SK-N-SH (cell line): ENCODE measurements at regions not wholly inside any gene's neighbourhood (a gene's known extent, or its start where the extent isn't known, plus 50 kb on each side); places are given as distances from the start of the nearest gene placed in this dataset.

Experiments used
- CTCF ChIA-PET: fragments of 300-600, 350-600 bp; formaldehyde crosslinking; extraction: SDS; loops from one replicate; lab custom pipeline; 2021; lab: Yijun Ruan, JAX
- POLR2A ChIA-PET: fragments of 350-600 bp; sonication (Branson Sonifier 250); formaldehyde crosslinking; extraction: SDS; loops from one replicate; lab custom pipeline; 2020; ENCODE audit warnings: antibody characterized with exemption, inconsistent platforms; lab: Yijun Ruan, JAX
- DNase-seq: peaks from one replicate; pipeline ENCODE4 v3.0.0; 2012
- H2AFZ ChIP-seq: fragments of 200-600 bp; sonication (generic); 2 replicates; pipeline ENCODE4 v1.8.1; 2016; ENCODE audit warnings: antibody characterized with exemption, mild to moderate bottlenecking, low read depth
- H3F3A ChIP-seq: fragments of 200-600 bp; sonication (generic); replicated peaks from 2 replicates; pipeline ENCODE3; 2016; ENCODE audit warnings: antibody characterized with exemption, mild to moderate bottlenecking; ENCODE audit not compliant: insufficient read depth
- H3K27ac ChIP-seq, 2 experiments: fragments of 200-500 bp in 1 of 2; fragments of 200-600 bp in 1 of 2; sonication (Bioruptor generic) in 1 of 2; sonication (generic), shearing (Covaris generic) in 1 of 2; 2 replicates each; pipeline versions ENCODE4 v1.5.1 to v1.6.1; 2014 to 2016; ENCODE audit warnings: low read depth in 2 of 2, inconsistent platforms in 1 of 2, low read length in 1 of 2, mild to moderate bottlenecking in 1 of 2, mixed read lengths in 1 of 2
- H3K27me3 ChIP-seq: fragments of 200-600 bp; sonication (generic), shearing (Covaris generic); 2 replicates; pipeline ENCODE4 v1.6.1; 2016; ENCODE audit warnings: mixed run types; ENCODE audit not compliant: insufficient read depth
- H3K36me3 ChIP-seq, 2 experiments: fragments of 200-500 bp in 1 of 2; fragments of 200-600 bp in 1 of 2; sonication (Bioruptor generic) in 1 of 2; sonication (generic) in 1 of 2; replicated peaks in 1 of 2; 2 replicates each; pipeline versions ENCODE3 to v1.5.1; 2014 to 2016; ENCODE audit warnings: low read length in 1 of 2, mild to moderate bottlenecking in 1 of 2; ENCODE audit not compliant: insufficient read depth in 2 of 2, control insufficient read depth in 1 of 2
- H3K4me1 ChIP-seq, 2 experiments: fragments of 200-500 bp in 1 of 2; fragments of 200-600 bp in 1 of 2; sonication (Bioruptor generic) in 1 of 2; sonication (generic), shearing (Covaris generic) in 1 of 2; 2 replicates each; pipeline versions ENCODE4 v1.5.1 to v1.6.1; 2014 to 2016; ENCODE audit warnings: low read depth in 1 of 2, low read length in 1 of 2, mixed run types in 1 of 2; ENCODE audit not compliant: insufficient read depth in 2 of 2, control insufficient read depth in 1 of 2
- H3K4me2 ChIP-seq: fragments of 200-600 bp; sonication (generic), shearing (Covaris generic); 2 replicates; pipeline ENCODE4 v1.6.1; 2017; ENCODE audit warnings: mixed run types
- H3K4me3 ChIP-seq, 2 experiments: fragments of 200-500 bp in 1 of 2; fragments of 200-600 bp in 1 of 2; sonication (Bioruptor generic) in 1 of 2; sonication (generic), shearing (Covaris generic) in 1 of 2; 2 replicates each; pipeline versions ENCODE4 v1.5.1 to v1.8.1; 2014 to 2016; ENCODE audit warnings: low read depth in 2 of 2, inconsistent platforms in 1 of 2, low read length in 1 of 2, mild to moderate bottlenecking in 1 of 2, mixed read lengths in 1 of 2, moderate library complexity in 1 of 2
- H3K79me2 ChIP-seq: fragments of 200-600 bp; sonication (generic); 2 replicates; pipeline ENCODE4 v1.8.1; 2017; ENCODE audit warnings: mild to moderate bottlenecking; ENCODE audit not compliant: insufficient read depth
- H3K9ac ChIP-seq: fragments of 200-600 bp; sonication (generic); 2 replicates; pipeline ENCODE4 v1.6.1; 2017; ENCODE audit warnings: mixed run types
- H3K9me2 ChIP-seq: fragments of 200-600 bp; sonication (generic); 2 replicates; pipeline ENCODE4 v1.6.1; 2017; ENCODE audit warnings: mixed run types
- H3K9me3 ChIP-seq: fragments of 200-600 bp; sonication (generic); 2 replicates; pipeline ENCODE4 v1.6.1; 2017; ENCODE audit warnings: mixed run types, mild to moderate bottlenecking, moderate library complexity
- H4K20me1 ChIP-seq: fragments of 200-600 bp; sonication (generic); 2 replicates; pipeline ENCODE4 v1.6.1; 2017; ENCODE audit warnings: mild to moderate bottlenecking, mixed run types; ENCODE audit not compliant: insufficient read depth
- CTCF ChIP-seq: fragments of 200-600 bp; sonication (generic); IDR thresholded peaks from 2 replicates; pipeline ENCODE4 v1.6.1; 2017; ENCODE audit warnings: antibody characterized with exemption, mild to moderate bottlenecking, moderate library complexity
- FOSL2 ChIP-seq: IDR thresholded peaks from 2 replicates; pipeline ENCODE4 v1.4.0; 2012; ENCODE audit warnings: low read depth, mild to moderate bottlenecking, moderate library complexity, borderline replicate concordance
- FOXM1 ChIP-seq: IDR thresholded peaks from 2 replicates; pipeline ENCODE4 v1.4.0; 2012; ENCODE audit warnings: low read depth, mild to moderate bottlenecking
- GATA2 ChIP-seq: sonication (generic); formaldehyde crosslinking; IDR thresholded peaks from 2 replicates; pipeline ENCODE4 v1.5.0; 2020; ENCODE audit warnings: mild to moderate bottlenecking, missing genetic modification reagents
- MAX ChIP-seq: IDR thresholded peaks from 2 replicates; pipeline ENCODE4 v1.4.0; 2012; ENCODE audit warnings: low read depth
- POLR2AphosphoS5 ChIP-seq: IDR thresholded peaks from 2 replicates; pipeline ENCODE4 v1.6.1; 2012; ENCODE audit warnings: low read depth, low read length
- RCOR1 ChIP-seq: fragments of 150-350 bp; IDR thresholded peaks from 2 replicates; pipeline ENCODE4 v1.6.1; 2017; ENCODE audit warnings: antibody characterized with exemption, low read length
- REST ChIP-seq: IDR thresholded peaks from 2 replicates; pipeline ENCODE4 v1.6.1; 2012; ENCODE audit warnings: mild to moderate bottlenecking, low read depth, low read length, moderate library complexity
- RXRA ChIP-seq: IDR thresholded peaks from 2 replicates; pipeline ENCODE4 v1.4.0; 2012; ENCODE audit warnings: low read depth, mild to moderate bottlenecking, borderline replicate concordance
- SMC3 ChIP-seq: IDR thresholded peaks from 2 replicates; pipeline ENCODE4 v1.6.1; 2012; ENCODE audit warnings: low read depth, low read length, improper control_type of control experiment
- USF2 ChIP-seq: fragments of 150-350 bp; IDR thresholded peaks from 2 replicates; pipeline ENCODE4 v1.6.1; 2017; ENCODE audit warnings: antibody characterized with exemption, low read length, low read depth, borderline replicate concordance
- YY1 ChIP-seq: IDR thresholded peaks from 2 replicates; pipeline ENCODE4 v1.4.0; 2012; ENCODE audit warnings: low read depth, mild to moderate bottlenecking
- ZBTB33 ChIP-seq: IDR thresholded peaks from 2 replicates; pipeline ENCODE4 v1.4.0; 2012; ENCODE audit warnings: low read depth, borderline replicate concordance
- WGBS: methylation state at CpG from one replicate; pipeline ENCODE4 v1.1.6; 2017; ENCODE audit warnings: low lambda C conversion rate; 5-methylcytosine and 5-hydroxymethylcytosine counted together

GRCh38 chr18:7429831-7430230 is 137.3 kb upstream of the PTPRM start:
- H3K4me1 ChIP-seq, result peaks cover 0 to 9% of the 10 kb centered on the region in 2 experiments; a peak in 1 of 4 replicates
- no peaks in the 10 kb centered on the region; the same call in 1 of the 2 replicates for H3K9me3 ChIP-seq
- ChIA-PET POLR2A (no interaction called here), CTCF (no interaction called here)
- no peaks in the 10 kb centered on the region for H3K79me2 ChIP-seq
- H3K36me3 ChIP-seq, result no peaks in the 10 kb centered on the region
- 29% methylated on average over 3 of the region's 3 CpGs for WGBS
- H3K4me2 ChIP-seq, result no peak overlapping the region
- DNase-seq, result no peak
- H3K27ac ChIP-seq, result no peak overlapping the region; a peak in 1 of 4 replicates
- no peak overlapping the region for H2AFZ ChIP-seq
- no peaks in the 10 kb centered on the region for H3K9me2 ChIP-seq
- no peak for TF ChIP-seq ZBTB33
- no peak for TF ChIP-seq FOXM1
- TF ChIP-seq YY1, result no peak
- no peak for TF ChIP-seq USF2
- TF ChIP-seq MAX, result no peak
- no peak for TF ChIP-seq RXRA
- TF ChIP-seq GATA2 (CRISPR knock-in tag), result no peak
- TF ChIP-seq FOSL2, result no peak
- TF ChIP-seq REST, result no peak
- H4K20me1 ChIP-seq, result no peaks in the 10 kb centered on the region
- H3K4me3 ChIP-seq, result no peak overlapping the region
- no peak overlapping the region for H3K9ac ChIP-seq
- no peaks in the 10 kb centered on the region for H3F3A ChIP-seq
- H3K27me3 ChIP-seq, result no peaks in the 10 kb centered on the region

- Histone ChIP-seq H3K4me3 (no peak overlapping the region), H2AFZ (no peak overlapping the region), H3K4me2 (no peak overlapping the region), H3K9ac (no peak overlapping the region), H3K36me3 (no peaks in the 10 kb centered on the region), H3K27me3 (no peaks in the 10 kb centered on the region), H4K20me1 (no peaks in the 10 kb centered on the region), H3K4me1 (no peaks in the 10 kb centered on the region), H3K79me2 (no peaks in the 10 kb centered on the region), H3F3A (no peaks in the 10 kb centered on the region), H3K27ac (no peak overlapping the region), H3K9me2 (no peaks in the 10 kb centered on the region), H3K9me3 (no peaks in the 10 kb centered on the region; the same call in 1 of the 2 replicates)
- 36% methylated on average over 2 of the region's 2 CpGs for WGBS
- TF ChIP-seq RCOR1 (no peak), POLR2AphosphoS5 (no peak), SMC3 (no peak), YY1 (no peak), CTCF (no peak), MAX (no peak)
- ChIA-PET POLR2A (no interaction called here), CTCF (interaction anchor here (0.9 kb wide), 1 partner anchor 10 kb away, joined by 3 read pairs; no protein-coding TSS in a partner anchor)
- no peak for DNase-seq
Observed at GRCh38 chr18:7436166-7436565, 130.9 kb upstream of the PTPRM start.
